Activated T-helper 2 cell treated with anti-CD3 and anti-CD28 coated beads, Interferon-gamma antibody, Interleukin-2, Interleukin-4, amounts not matched to agents 10 μg/mL and 5 μg/mL and 100 μg/mL, durations not matched to agents 14 hours and 24 hours and 36 hours (primary cell): ENCODE measurements at regions not wholly inside any gene's neighbourhood (a gene's known extent, or its start where the extent isn't known, plus 50 kb on each side); places are given as distances from the start of the nearest gene placed in this dataset.
"Not testable (repeated sequence)": the region's sequence is repeated elsewhere in the genome, so short reads cannot be mapped to it uniquely, and the experiment has no call there.

Source experiments
- DNase-seq: peaks from one replicate; pipeline ENCODE4 v3.0.0; 2021; ENCODE audit warnings: low spot score
- H3K27ac Mint-ChIP-seq: one replicate; pipeline ENCODE4 v1.8.0; 2021; ENCODE audit warnings: mixed read lengths
- H3K27me3 Mint-ChIP-seq: one replicate; pipeline ENCODE4 v1.8.0; 2021; ENCODE audit warnings: low read depth, mixed read lengths
- H3K36me3 Mint-ChIP-seq: one replicate; pipeline ENCODE4 v1.8.0; 2021; ENCODE audit warnings: low read depth, mixed read lengths
- H3K4me1 Mint-ChIP-seq: one replicate; pipeline ENCODE4 v1.8.0; 2021; ENCODE audit warnings: low read depth, mixed read lengths
- H3K4me3 Mint-ChIP-seq: one replicate; pipeline ENCODE4 v1.8.0; 2021; ENCODE audit warnings: low read depth, mild to moderate bottlenecking, moderate library complexity, mixed read lengths
- H3K9me3 Mint-ChIP-seq: one replicate; pipeline ENCODE4 v1.8.0; 2021; ENCODE audit warnings: mixed read lengths
- intact Hi-C: fragments of 100-400 bp; cut with micrococcal nuclease; formaldehyde crosslinking; loops from one replicate; pipeline ENCODE4 v1.15.1; 2023

DNA sequence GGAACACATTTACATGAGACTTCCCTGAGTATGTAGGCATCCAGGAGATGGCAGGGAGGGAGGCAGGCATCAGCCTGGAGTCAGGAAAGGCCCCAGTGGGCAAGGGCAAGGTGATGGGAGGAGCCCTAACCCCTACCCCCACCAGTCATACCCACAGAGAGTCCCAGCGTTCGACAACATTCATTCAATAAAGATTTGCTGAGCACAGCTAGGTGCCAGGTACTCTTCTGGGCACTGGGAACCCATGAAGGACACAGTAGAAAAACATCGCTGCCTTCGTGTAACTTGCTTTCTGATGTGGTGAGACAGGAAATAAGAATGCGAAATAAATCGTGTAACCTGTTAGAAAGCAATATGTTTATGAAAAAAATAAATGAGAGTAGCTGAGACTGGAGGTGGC lies 77.3 kb upstream of the GADD45A start:
- H3K27ac Mint-ChIP-seq, result no peak overlapping the region
- H3K36me3 Mint-ChIP-seq, result no peaks in the 10 kb centered on the region
- DNase-seq, result no peak
- H3K4me1 Mint-ChIP-seq, result no peaks in the 10 kb centered on the region
- peaks cover 4% of the 10 kb centered on the region for H3K27me3 Mint-ChIP-seq
- no peak overlapping the region for H3K4me3 Mint-ChIP-seq
- H3K9me3 Mint-ChIP-seq, result no peaks in the 10 kb centered on the region
- intact Hi-C loops, result no loop called here

DNA sequence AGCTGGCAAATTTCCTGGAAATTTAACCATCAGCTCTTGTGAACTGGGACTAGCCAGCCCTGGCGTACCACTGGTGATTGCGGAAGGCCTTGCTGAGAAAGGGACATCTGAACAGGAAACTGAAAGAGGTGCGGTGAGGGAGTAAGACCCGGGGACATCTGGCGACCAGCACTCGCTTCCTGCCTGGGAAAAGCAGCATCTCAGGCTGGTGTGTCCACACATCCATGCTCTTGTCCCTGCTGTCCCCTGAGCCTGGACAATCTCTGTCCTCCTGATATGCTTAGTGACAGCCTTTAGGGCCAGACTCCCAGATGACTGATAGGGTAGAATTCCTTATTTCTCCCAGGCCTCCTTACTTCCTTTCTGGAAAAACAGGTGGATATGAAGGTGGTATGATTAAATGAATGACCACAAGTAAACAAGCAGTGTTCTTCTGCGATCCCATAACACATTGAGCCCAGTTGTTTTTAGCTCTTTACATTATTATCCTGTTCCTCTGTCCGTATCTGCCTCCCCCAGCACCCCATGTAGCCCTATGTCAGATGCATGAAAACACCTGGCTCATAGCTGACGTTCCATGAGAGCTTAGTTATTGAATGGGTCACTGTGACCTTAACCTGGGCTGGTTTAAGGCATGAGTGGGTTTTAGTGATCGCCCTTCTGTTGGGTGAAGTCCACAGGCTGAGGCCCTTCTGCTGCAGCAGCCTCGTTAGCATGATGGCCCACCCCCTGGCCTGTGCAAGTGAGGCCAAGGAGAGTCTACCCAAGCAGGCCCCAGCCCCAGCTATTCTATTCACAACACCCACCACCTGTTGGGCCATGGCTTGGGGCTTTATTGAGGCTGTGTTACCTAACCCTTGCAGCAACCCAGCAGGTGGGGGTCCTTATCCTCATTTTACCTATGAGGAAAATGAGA lies 76.1 kb upstream of the GADD45A start:
- Mint-ChIP-seq H3K27ac (no peak overlapping the region), H3K27me3 (no peaks in the 10 kb centered on the region), H3K4me3 (no peak overlapping the region), H3K36me3 (no peaks in the 10 kb centered on the region), H3K4me1 (no peaks in the 10 kb centered on the region), H3K9me3 (no peaks in the 10 kb centered on the region)
- DNase-seq, result no peak
- intact Hi-C loops, result no loop called here

DNA sequence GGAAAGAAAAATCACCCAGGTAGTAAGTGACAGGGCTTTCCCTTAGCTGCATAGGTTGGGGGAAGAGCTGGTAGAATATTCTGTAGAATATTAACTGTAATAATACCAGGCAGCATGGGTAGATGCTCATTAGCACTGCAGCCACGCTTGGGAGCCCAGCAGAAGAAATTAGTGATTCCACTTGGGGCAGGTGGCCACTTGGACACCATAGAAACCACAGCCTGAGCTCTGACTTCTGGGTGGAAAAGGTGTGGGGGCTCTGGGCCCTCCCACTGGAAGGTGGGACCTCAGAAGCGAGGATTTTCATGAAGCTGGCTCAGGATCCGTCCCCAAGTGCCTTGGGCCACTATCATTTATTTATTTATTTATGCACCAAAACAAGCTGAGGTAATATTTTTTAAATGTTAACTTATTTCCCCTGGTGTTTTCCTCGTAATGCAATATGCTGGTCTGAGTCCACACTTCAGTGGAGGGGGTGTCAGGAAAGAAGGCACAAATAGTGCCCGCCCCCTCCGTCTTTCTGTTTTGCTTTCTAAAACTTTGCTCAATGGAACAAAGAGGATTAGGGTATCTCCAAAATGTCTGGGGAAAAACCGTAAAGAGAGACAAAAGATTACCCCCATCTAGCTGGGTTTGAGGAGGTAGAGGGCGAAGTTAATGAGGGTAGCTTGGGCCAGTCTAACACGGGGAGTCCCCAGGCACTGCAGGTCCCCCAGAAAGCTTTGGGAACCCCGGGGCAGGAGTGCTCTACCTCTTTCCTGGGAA lies 75.2 kb upstream of the GADD45A start:
- Mint-ChIP-seq H3K36me3 (no peaks in the 10 kb centered on the region), H3K27me3 (no peaks in the 10 kb centered on the region), H3K9me3 (no peaks in the 10 kb centered on the region), H3K27ac (no peak overlapping the region), H3K4me3 (no peak overlapping the region), H3K4me1 (no peaks in the 10 kb centered on the region)
- no peak for DNase-seq
- intact Hi-C loops, result no loop called here

DNA sequence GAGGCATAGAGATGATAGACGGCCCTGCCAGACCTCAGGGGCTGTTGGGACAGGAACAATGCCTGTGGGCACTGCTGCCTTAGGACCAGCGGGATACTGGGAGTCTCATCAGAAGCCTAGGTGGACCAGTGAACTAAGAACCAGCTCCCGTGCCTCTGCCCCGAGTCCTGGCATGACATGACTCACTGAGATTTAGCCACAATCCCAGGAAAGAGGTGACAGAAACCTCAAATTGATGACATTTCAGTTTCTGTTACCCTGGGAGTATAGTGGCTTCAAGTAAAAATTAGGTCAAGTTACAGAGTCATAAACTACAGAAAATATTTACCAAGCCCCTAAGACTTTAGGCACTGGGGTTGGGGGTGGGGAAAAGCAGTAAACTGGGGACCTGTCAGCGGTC lies 74.6 kb upstream of the GADD45A start:
- Mint-ChIP-seq H3K4me1 (no peaks in the 10 kb centered on the region), H3K27me3 (peaks cover 3% of the 10 kb centered on the region), H3K36me3 (no peaks in the 10 kb centered on the region), H3K9me3 (no peaks in the 10 kb centered on the region), H3K27ac (no peak overlapping the region), H3K4me3 (no peak overlapping the region)
- intact Hi-C loops, result no loop called here
- no peak for DNase-seq

DNA sequence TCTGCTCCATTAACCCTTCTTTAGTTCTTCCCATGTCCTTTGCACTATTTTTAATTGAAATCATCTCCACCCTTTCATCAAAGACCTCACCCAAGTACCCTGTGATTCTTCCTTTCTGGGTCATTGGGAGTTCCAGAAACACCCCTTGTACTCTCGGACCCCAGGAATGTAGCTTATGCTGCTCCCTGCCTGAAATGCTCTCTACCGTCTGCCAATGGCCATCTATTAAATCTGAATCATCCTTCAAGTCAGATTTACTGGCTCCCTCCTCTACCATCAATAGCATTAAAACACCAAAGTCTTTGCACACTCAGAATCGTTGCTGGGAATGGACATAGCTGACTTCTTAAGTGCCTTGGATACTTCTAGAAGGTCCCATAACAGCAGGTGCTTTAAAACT lies 73.2 kb upstream of the GADD45A start:
- no peak for DNase-seq
- peaks cover 7% of the 10 kb centered on the region for H3K27me3 Mint-ChIP-seq
- no peaks in the 10 kb centered on the region for H3K9me3 Mint-ChIP-seq
- no peaks in the 10 kb centered on the region for H3K4me1 Mint-ChIP-seq
- no peaks in the 10 kb centered on the region for H3K36me3 Mint-ChIP-seq
- H3K27ac Mint-ChIP-seq, result no peak overlapping the region
- no peak overlapping the region for H3K4me3 Mint-ChIP-seq
- intact Hi-C loops, result no loop called here

DNA sequence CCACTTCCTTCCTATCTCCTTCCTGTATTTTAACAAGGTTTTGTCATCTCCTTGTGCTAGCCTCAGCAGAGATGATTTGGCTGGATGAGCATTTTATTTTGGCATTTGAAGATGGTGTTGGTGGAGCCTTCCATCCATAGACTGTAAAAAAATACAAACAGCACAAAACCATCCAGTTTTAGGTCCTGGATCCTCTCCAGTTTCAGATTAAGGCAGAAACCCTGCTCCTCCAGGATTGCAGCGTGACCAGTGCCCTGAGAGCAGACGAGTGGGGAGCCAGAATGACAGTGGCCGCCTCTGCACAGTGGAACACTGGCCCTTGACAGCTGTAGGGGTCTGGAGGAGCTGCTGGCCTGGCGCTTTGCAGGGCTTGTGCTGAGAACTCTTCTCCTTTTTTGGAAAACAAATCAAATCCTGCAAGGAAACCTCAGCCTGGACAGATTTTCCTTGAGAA lies 72.2 kb upstream of the GADD45A start:
- intact Hi-C loops, result no loop called here
- Mint-ChIP-seq H3K4me1 (no peaks in the 10 kb centered on the region), H3K27me3 (peaks cover 7% of the 10 kb centered on the region), H3K36me3 (no peaks in the 10 kb centered on the region), H3K27ac (no peak overlapping the region), H3K4me3 (no peak overlapping the region), H3K9me3 (no peaks in the 10 kb centered on the region)
- DNase-seq, result no peak

DNA sequence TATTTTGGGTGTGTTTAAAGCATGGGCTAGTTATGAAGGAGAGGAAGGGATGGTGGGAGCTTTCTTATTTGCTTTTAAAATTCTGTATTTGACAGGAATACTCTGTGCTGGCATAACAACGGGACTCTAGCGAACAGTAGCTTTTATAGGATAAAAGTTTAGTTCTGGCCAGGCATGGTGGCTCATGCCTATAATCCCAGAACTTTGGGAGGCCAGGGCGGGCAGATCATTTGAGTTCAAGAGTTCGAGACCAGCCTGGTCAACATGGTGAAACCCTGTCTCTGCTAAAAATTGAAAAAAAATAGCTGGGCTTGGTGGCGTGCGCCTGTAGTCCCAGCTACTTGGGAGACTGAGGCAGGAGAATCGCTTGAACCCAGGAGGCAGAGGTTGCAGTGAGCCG lies 71.5 kb upstream of the GADD45A start:
- H3K4me3 Mint-ChIP-seq, H3K27ac Mint-ChIP-seq, H3K9me3 Mint-ChIP-seq, H3K27me3 Mint-ChIP-seq, H3K36me3 Mint-ChIP-seq, H3K4me1 Mint-ChIP-seq, intact Hi-C loops, DNase-seq: not testable (repeated sequence)

DNA sequence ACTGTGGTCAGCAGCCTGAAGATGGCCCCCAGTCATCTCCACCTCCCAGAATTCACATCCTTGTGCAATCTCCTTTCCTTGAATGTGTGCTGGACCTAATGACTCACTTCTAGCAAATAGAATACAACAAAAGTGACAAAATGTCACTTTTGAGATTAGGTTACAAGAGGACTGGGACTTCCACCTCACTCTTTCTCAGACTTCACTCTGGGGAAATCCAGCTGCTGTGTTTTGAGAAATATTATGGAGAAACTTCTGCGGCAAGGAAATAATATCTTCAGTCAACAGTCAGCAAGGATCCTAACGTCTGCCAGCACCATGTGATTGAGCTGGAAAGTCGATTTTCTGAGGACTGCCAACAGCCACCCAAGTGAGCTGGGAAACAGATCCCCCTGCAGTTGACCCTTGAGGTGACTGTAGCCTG lies 70.5 kb upstream of the GADD45A start:
- peaks cover 12% of the 10 kb centered on the region for H3K27me3 Mint-ChIP-seq
- no peak overlapping the region for H3K4me3 Mint-ChIP-seq
- H3K27ac Mint-ChIP-seq, result no peak overlapping the region
- intact Hi-C loops, result no loop called here
- H3K4me1 Mint-ChIP-seq, result no peaks in the 10 kb centered on the region
- no peaks in the 10 kb centered on the region for H3K36me3 Mint-ChIP-seq
- DNase-seq, result no peak
- H3K9me3 Mint-ChIP-seq, result no peaks in the 10 kb centered on the region

DNA sequence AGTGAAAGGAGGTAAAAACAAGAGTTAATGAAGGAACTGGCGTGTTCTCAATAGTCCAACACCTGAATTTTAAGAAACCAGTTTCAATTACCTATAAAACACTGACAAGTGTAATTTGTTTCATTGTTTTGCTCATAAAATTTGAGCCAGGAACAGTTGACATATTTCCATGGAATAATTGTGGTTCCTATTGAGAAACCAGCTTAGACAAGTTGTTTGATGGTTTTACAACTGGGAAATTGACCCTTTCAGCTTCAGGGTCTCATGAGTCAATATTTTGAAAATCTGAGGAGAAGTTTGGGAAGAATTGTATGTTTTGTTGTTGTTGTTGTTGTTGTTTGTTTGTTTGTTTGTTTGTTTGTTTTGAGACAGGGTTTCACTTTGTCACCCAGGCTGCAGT lies 69.1 kb upstream of the GADD45A start:
- Mint-ChIP-seq H3K4me1 (no peaks in the 10 kb centered on the region), H3K9me3 (no peaks in the 10 kb centered on the region), H3K4me3 (no peak overlapping the region), H3K36me3 (no peaks in the 10 kb centered on the region), H3K27ac (no peak overlapping the region), H3K27me3 (peaks cover 15% of the 10 kb centered on the region)
- DNase-seq, result no peak
- intact Hi-C loops, result no loop called here

DNA sequence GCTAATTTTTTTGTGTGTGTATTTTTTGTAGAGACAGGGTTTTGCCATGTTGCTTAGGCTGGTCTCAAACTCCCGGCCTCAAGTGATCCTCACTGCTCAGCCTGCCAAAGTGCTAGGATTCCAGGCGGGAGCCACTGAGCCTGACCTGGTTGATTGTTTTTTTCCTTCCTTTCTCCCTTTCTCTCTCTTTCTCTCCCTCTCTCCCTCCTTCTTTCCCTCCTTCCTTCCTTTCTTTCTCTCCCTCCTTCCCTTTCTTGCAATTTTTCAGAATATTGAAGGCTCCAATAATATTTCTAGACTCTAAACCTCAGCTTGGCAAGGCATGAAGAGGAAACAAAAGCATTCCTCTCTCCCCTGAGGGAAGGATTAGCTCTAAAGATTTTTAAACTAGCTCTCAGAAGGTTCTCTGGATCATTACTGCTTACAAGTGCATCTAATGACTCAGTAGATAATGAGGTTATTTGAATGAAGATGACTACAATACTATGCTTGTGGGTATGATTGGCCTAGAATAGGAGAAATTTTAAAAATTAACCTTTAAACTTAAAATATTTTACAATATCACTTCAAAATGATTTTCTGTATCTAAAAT lies 68.5 kb upstream of the GADD45A start:
- no peak for DNase-seq
- Mint-ChIP-seq H3K4me3 (no peak overlapping the region), H3K27ac (no peak overlapping the region), H3K4me1 (no peaks in the 10 kb centered on the region), H3K36me3 (no peaks in the 10 kb centered on the region), H3K27me3 (peaks cover 16% of the 10 kb centered on the region), H3K9me3 (no peaks in the 10 kb centered on the region)
- intact Hi-C loops, result no loop called here

DNA sequence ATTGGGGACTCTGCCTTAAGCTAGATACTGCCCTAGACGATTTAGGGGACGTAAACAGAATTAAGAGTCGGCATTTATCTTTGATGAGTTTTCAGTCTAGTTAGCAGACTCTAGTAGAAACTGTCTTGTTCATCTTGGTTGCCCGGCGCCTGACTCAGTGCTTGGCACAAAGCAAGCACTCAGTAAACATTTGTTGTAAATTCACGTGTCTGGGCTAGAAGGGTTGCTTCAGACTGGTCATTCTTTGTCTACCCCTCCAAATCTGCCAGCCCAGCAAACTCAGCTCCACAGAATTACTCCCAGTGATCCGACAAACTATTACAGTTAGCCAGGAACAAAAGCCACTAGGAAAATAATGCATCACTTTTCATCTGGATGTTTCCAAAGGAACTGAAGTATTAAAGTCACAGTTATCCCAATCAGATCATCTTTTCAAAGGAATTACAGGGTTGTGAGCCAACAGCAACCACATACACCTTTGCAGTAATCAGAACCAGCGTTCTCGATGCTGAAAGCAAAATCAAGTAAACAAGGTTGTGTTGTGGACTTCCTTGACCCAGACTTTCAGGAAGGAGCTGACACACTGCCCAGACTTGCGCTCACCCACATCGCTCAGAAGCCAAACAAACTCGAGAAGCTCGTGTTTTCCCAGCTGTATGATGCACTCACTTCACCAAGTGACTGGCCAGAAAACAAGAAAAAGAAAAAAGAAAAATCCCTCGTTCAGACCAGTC lies 66.5 kb upstream of the GADD45A start:
- Mint-ChIP-seq H3K27me3 (peaks cover 23% of the 10 kb centered on the region), H3K9me3 (no peaks in the 10 kb centered on the region), H3K27ac (no peak overlapping the region), H3K4me3 (no peak overlapping the region), H3K4me1 (no peaks in the 10 kb centered on the region), H3K36me3 (no peaks in the 10 kb centered on the region)
- DNase-seq, result no peak
- intact Hi-C loops, result no loop called here

DNA sequence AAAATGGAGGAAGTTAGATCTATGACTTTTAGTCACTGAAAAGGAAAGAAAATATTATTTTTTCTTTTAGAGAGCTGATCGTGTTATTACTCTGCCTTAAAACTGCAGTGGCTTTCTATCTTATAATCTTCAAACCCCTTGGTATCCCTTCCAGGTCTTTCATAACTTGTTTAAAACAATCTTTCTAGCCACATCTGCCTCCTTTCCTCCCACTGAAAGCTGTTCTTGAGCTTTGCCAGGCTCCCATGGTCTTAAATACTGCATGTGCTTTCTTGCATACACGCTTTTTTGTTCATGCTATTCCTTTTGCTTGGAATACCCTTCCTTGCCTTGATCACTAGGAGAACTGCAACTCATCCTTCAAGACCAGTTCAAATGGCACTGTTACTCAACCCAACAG lies 65.9 kb upstream of the GADD45A start:
- H3K27ac Mint-ChIP-seq, result no peak overlapping the region
- no peaks in the 10 kb centered on the region for H3K9me3 Mint-ChIP-seq
- no peaks in the 10 kb centered on the region for H3K4me1 Mint-ChIP-seq
- H3K27me3 Mint-ChIP-seq, result peaks cover 24% of the 10 kb centered on the region
- H3K36me3 Mint-ChIP-seq, result no peaks in the 10 kb centered on the region
- DNase-seq, result no peak
- intact Hi-C loops, result no loop called here
- H3K4me3 Mint-ChIP-seq, result no peak overlapping the region
